ENCODE measurements at regions not wholly inside any gene's neighbourhood (a gene's known extent, or its start where the extent isn't known, plus 50 kb on each side); places are given as distances from the start of the nearest gene placed in this dataset.

- TF ChIP-seq ARNTL (CRISPR knock-in tag; IDR thresholded peaks at IDR 0.05; ENCODE audit: borderline replicate concordance, low read depth) (no peak), CSRNP3 (CRISPR knock-in tag; IDR thresholded peaks at IDR 0.05) (no peak)
These were observed 191.5 kb upstream of the FANCL start for GRCh38 chr2:58432491-58433170.
